Thyroid gland (tissue), 4 donors: ENCODE measurements at regions not wholly inside any gene's neighbourhood (a gene's known extent, or its start where the extent isn't known, plus 50 kb on each side); places are given as distances from the start of the nearest gene placed in this dataset.

ENCODE experiments used
- DNase-seq, 2 donors: peaks; one replicate each; pipeline ENCODE4 v3.0.0-alpha.2; 2019
- H3K27ac ChIP-seq, 3 donors: fragments of 200-600 bp; sonication (generic); 1 replicate in 2 of 3; 2 replicates in 1 of 3; pipeline ENCODE4 v1.5.1; 2016 to 2019; ENCODE audit warnings: mild to moderate bottlenecking in 1 of 3, moderate library complexity in 1 of 3
- H3K27me3 ChIP-seq: fragments of 200-600 bp; sonication (generic); one replicate; pipeline ENCODE4 v1.5.1; 2019
- H3K36me3 ChIP-seq, 2 donors: fragments of 200-600 bp; sonication (generic); one replicate each; pipeline ENCODE4 v1.5.1; 2016 to 2019
- H3K4me1 ChIP-seq, 2 donors: fragments of 200-600 bp; sonication (generic); one replicate each; pipeline ENCODE4 v1.5.1; 2017 to 2019
- H3K4me3 ChIP-seq, 3 donors: fragments of 200-600 bp; sonication (generic); replicated peaks in 1 of 3; 1 replicate in 2 of 3; 2 replicates in 1 of 3; pipeline ENCODE4 v1.5.1; 2016; ENCODE audit warnings: mild to moderate bottlenecking in 1 of 3
- H3K9me3 ChIP-seq: fragments of 200-600 bp; sonication (generic); one replicate; pipeline ENCODE4 v1.5.1; 2017
- POLR2A ChIP-seq, 2 donors: fragments of 450-650 bp; IDR thresholded peaks; one replicate each; pipeline ENCODE4 v1.6.1; 2017; ENCODE audit warnings: antibody characterized with exemption in 2 of 2, mild to moderate bottlenecking in 2 of 2, moderate library complexity in 1 of 2
- WGBS, 2 donors: methylation state at CpG; one replicate each; pipeline ENCODE4 v1.1.5; 2017; 5-methylcytosine and 5-hydroxymethylcytosine counted together
- intact Hi-C: fragments of 100-400 bp; cut with DNase I; formaldehyde crosslinking; loops from one replicate; pipeline ENCODE4 v1.15.1; 2023
- TF ChIP-seq, protein P1 (sequence below), 6 experiments: fragments of 200-600 bp in 3 of 6; fragments of 450-650 bp in 3 of 6; sonication (generic) in 3 of 6; IDR thresholded peaks; one replicate each; pipeline ENCODE4 v1.5.1; 2016 to 2019; ENCODE audit warnings: antibody characterized with exemption in 6 of 6, mild to moderate bottlenecking in 2 of 6, inconsistent platforms in 1 of 6, moderate library complexity in 1 of 6

- intact Hi-C loops: no loop called here
- TF ChIP-seq POLR2A (IDR thresholded peaks at IDR 0.05): no peak
- TF ChIP-seq, protein P1, sequence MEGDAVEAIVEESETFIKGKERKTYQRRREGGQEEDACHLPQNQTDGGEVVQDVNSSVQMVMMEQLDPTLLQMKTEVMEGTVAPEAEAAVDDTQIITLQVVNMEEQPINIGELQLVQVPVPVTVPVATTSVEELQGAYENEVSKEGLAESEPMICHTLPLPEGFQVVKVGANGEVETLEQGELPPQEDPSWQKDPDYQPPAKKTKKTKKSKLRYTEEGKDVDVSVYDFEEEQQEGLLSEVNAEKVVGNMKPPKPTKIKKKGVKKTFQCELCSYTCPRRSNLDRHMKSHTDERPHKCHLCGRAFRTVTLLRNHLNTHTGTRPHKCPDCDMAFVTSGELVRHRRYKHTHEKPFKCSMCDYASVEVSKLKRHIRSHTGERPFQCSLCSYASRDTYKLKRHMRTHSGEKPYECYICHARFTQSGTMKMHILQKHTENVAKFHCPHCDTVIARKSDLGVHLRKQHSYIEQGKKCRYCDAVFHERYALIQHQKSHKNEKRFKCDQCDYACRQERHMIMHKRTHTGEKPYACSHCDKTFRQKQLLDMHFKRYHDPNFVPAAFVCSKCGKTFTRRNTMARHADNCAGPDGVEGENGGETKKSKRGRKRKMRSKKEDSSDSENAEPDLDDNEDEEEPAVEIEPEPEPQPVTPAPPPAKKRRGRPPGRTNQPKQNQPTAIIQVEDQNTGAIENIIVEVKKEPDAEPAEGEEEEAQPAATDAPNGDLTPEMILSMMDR (IDR thresholded peaks at IDR 0.05): no peak
- DNase-seq: no peak
- H3K4me3 ChIP-seq: no peak overlapping the region
- H3K4me1 ChIP-seq: no peaks in the 10 kb centered on the region
- H3K27me3 ChIP-seq: no peaks in the 10 kb centered on the region
- H3K27ac ChIP-seq: no peak overlapping the region
- H3K36me3 ChIP-seq: no peaks in the 10 kb centered on the region
- H3K9me3 ChIP-seq: no peaks in the 10 kb centered on the region
- 93 to 97% methylated on average over 5 of the region's 5 CpGs for WGBS, 2 donors
These were observed 138.9 kb upstream of the PELI1 start for GRCh38 chr2:64283006-64283570.

GRCh38 chr2:64283641-64284361, 139.6 kb upstream of the PELI1 start:
- Histone ChIP-seq H3K27me3 (no peaks in the 10 kb centered on the region), H3K27ac (no peak overlapping the region), H3K4me1 (no peaks in the 10 kb centered on the region), H3K36me3 (no peaks in the 10 kb centered on the region), H3K4me3 (no peak overlapping the region), H3K9me3 (no peaks in the 10 kb centered on the region)
- WGBS, 2 donors: 69 to 76% methylated on average over 15 of the region's 15 CpGs
- TF ChIP-seq, protein P1 (IDR thresholded peaks at IDR 0.05): no peak
- no peak for TF ChIP-seq POLR2A (IDR thresholded peaks at IDR 0.05)
- no peak for DNase-seq
- intact Hi-C loops: no loop called here

DNA sequence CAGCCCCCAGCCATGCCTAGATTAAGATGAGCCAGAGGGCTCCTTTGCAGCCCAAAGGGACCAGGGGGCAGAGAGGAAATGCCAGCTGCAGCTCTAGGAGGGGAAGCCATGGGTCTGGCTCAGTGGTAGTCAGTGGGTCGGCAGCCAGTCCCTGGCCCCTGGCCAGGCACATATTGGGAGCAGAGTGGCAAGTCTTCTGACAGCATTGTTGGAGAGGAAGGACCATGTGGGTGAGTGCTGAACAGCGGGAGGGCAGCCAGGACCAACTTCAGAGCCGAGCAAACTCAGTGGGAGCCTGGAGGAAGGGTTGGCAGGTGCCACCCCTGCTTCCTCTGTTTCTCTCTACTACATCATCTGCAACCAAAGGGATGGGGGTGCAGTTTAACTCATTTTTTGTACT, 140.5 kb upstream of the PELI1 start:
- intact Hi-C loops: no loop called here
- H3K4me1 ChIP-seq: no peaks in the 10 kb centered on the region
- 61 to 63% methylated on average over 3 of the region's 3 CpGs for WGBS, 2 donors
- no peak overlapping the region for H3K4me3 ChIP-seq
- H3K27ac ChIP-seq: no peak overlapping the region
- no peaks in the 10 kb centered on the region for H3K36me3 ChIP-seq
- DNase-seq: no peak
- no peaks in the 10 kb centered on the region for H3K9me3 ChIP-seq
- TF ChIP-seq, protein P1 (IDR thresholded peaks at IDR 0.05): no peak
- no peak for TF ChIP-seq POLR2A (IDR thresholded peaks at IDR 0.05)
- no peaks in the 10 kb centered on the region for H3K27me3 ChIP-seq

- Histone ChIP-seq H3K4me3 (no peak overlapping the region), H3K9me3 (no peaks in the 10 kb centered on the region), H3K4me1 (no peaks in the 10 kb centered on the region), H3K27ac (no peak overlapping the region), H3K36me3 (no peaks in the 10 kb centered on the region), H3K27me3 (no peaks in the 10 kb centered on the region)
- DNase-seq: no peak
- intact Hi-C loops: no loop called here
- 94 to 99% methylated on average over 5 of the region's 5 CpGs for WGBS, 2 donors
- TF ChIP-seq POLR2A (IDR thresholded peaks at IDR 0.05): no peak
- TF ChIP-seq, protein P1 (IDR thresholded peaks at IDR 0.05): no peak
These were observed 143.1 kb upstream of the PELI1 start for GRCh38 chr2:64287202-64287740.
